ENCODE measurements at regions not wholly inside any gene's neighbourhood (a gene's known extent, or its start where the extent isn't known, plus 50 kb on each side); places are given as distances from the start of the nearest gene placed in this dataset.
"Not testable (repeated sequence)": the region's sequence is repeated elsewhere in the genome, so short reads cannot be mapped to it uniquely, and the experiment has no call there.

GRCh38 chr18:75700561-75700960 lies 273.1 kb upstream of the SMIM21 start:
- DNase-seq (ENCODE audit: low spot score in 2 of 2), result no peak
- Histone ChIP-seq H3K27me3 (no peaks in the 10 kb centered on the region), H3K36me3 (no peaks in the 10 kb centered on the region), H3K9me3 (no peaks in the 10 kb centered on the region), H3K4me3 (no peak overlapping the region), H3K4me1 (no peaks in the 10 kb centered on the region), H3K27ac (no peak overlapping the region)
- TF ChIP-seq CTCF (IDR thresholded peaks at IDR 0.05), result no peak
- intact Hi-C loops (cut with DNase I), result no loop called here

- intact Hi-C loops (cut with DNase I), result no loop called here
- no peaks in the 10 kb centered on the region for H3K9me3 ChIP-seq
- no peak for TF ChIP-seq CTCF (IDR thresholded peaks at IDR 0.05)
- no peaks in the 10 kb centered on the region for H3K27me3 ChIP-seq
- no peak overlapping the region for H3K4me3 ChIP-seq
- H3K27ac ChIP-seq, result no peak overlapping the region
- no peak for DNase-seq (ENCODE audit: low spot score in 2 of 2)
- no peaks in the 10 kb centered on the region for H3K4me1 ChIP-seq
- no peaks in the 10 kb centered on the region for H3K36me3 ChIP-seq
Observed at GRCh38 chr18:75698861-75699260, 271.4 kb upstream of the SMIM21 start.

- TF ChIP-seq CTCF (IDR thresholded peaks at IDR 0.05), result no peak
- DNase-seq (ENCODE audit: low spot score in 2 of 2), result no peak
- Histone ChIP-seq H3K4me1 (no peaks in the 10 kb centered on the region), H3K27ac (no peak overlapping the region), H3K4me3 (no peak overlapping the region), H3K36me3 (no peaks in the 10 kb centered on the region), H3K27me3 (no peaks in the 10 kb centered on the region), H3K9me3 (no peaks in the 10 kb centered on the region)
- intact Hi-C loops (cut with DNase I), result no loop called here
Observed at GRCh38 chr18:75697493-75697892, 270.0 kb upstream of the SMIM21 start.

GRCh38 chr18:75696391-75696790 lies 268.9 kb upstream of the SMIM21 start:
- no peak for DNase-seq (ENCODE audit: low spot score in 2 of 2)

GRCh38 chr18:75694292-75694691 lies 266.8 kb upstream of the SMIM21 start:
- H3K4me3 ChIP-seq, result no peak overlapping the region
- H3K36me3 ChIP-seq, result no peaks in the 10 kb centered on the region
- intact Hi-C loops (cut with DNase I), result no loop called here
- no peaks in the 10 kb centered on the region for H3K27me3 ChIP-seq
- no peak for DNase-seq (ENCODE audit: low spot score in 2 of 2)
- H3K4me1 ChIP-seq, result no peaks in the 10 kb centered on the region
- TF ChIP-seq CTCF (IDR thresholded peaks at IDR 0.05), result no peak
- H3K27ac ChIP-seq, result no peak overlapping the region
- no peaks in the 10 kb centered on the region for H3K9me3 ChIP-seq

More at GRCh38 chr18:75696391-75696790, 268.9 kb upstream of the SMIM21 start:
- TF ChIP-seq CTCF (IDR thresholded peaks at IDR 0.05), result no peak
- H3K27ac ChIP-seq, result no peak overlapping the region
- H3K4me1 ChIP-seq, result no peaks in the 10 kb centered on the region
- no peaks in the 10 kb centered on the region for H3K9me3 ChIP-seq
- no peaks in the 10 kb centered on the region for H3K36me3 ChIP-seq
- intact Hi-C loops (cut with DNase I), result no loop called here
- no peaks in the 10 kb centered on the region for H3K27me3 ChIP-seq
- no peak overlapping the region for H3K4me3 ChIP-seq

- DNase-seq (ENCODE audit: low spot score in 2 of 2), result no peak
- TF ChIP-seq CTCF (IDR thresholded peaks at IDR 0.05), result no peak
- Histone ChIP-seq H3K27ac (no peak overlapping the region), H3K27me3 (no peaks in the 10 kb centered on the region), H3K36me3 (no peaks in the 10 kb centered on the region), H3K4me3 (no peak overlapping the region), H3K4me1 (no peaks in the 10 kb centered on the region), H3K9me3 (no peaks in the 10 kb centered on the region)
- intact Hi-C loops (cut with DNase I), result no loop called here
Observed at GRCh38 chr18:75691483-75691882, 264.0 kb upstream of the SMIM21 start.

- DNase-seq (ENCODE audit: low spot score in 2 of 2); intact Hi-C loops (cut with DNase I); H3K9me3 ChIP-seq; H3K27ac ChIP-seq; H3K27me3 ChIP-seq; H3K36me3 ChIP-seq; H3K4me1 ChIP-seq; H3K4me3 ChIP-seq: not testable (repeated sequence)
Observed at GRCh38 chr18:75690283-75690682, 262.8 kb upstream of the SMIM21 start.

All from ascending aorta (tissue), 2 donors.